ENCODE measurements at regions not wholly inside any gene's neighbourhood (a gene's known extent, or its start where the extent isn't known, plus 50 kb on each side); places are given as distances from the start of the nearest gene placed in this dataset.
"Not testable (repeated sequence)": the region's sequence is repeated elsewhere in the genome, so short reads cannot be mapped to it uniquely, and the experiment has no call there.

GRCh38 chr2:111373989-111374388 is 253.3 kb downstream of the BCL2L11 start:
- H3K9me3 Mint-ChIP-seq; H3K4me1 Mint-ChIP-seq; H3K27me3 Mint-ChIP-seq; H3K36me3 Mint-ChIP-seq (ENCODE audit: low read depth); H3K27ac Mint-ChIP-seq; H3K4me3 Mint-ChIP-seq: not testable (repeated sequence)
- peak; percentile 37 for ATAC-seq (replicated peaks)

GRCh38 chr2:111374734-111375133 is 254.0 kb downstream of the BCL2L11 start:
- not testable (repeated sequence) for H3K4me3 Mint-ChIP-seq; H3K9me3 Mint-ChIP-seq; H3K27ac Mint-ChIP-seq; H3K36me3 Mint-ChIP-seq (ENCODE audit: low read depth); H3K27me3 Mint-ChIP-seq; H3K4me1 Mint-ChIP-seq
- ATAC-seq (replicated peaks): peak; percentile 46

GRCh38 chr2:111375320-111375883 is 254.7 kb downstream of the BCL2L11 start:
- not testable (repeated sequence) for H3K4me1 Mint-ChIP-seq

GRCh38 chr2:111376272-111376970 is 255.7 kb downstream of the BCL2L11 start:
- H3K9me3 Mint-ChIP-seq; H3K27me3 Mint-ChIP-seq; H3K27ac Mint-ChIP-seq; H3K4me3 Mint-ChIP-seq; H3K36me3 Mint-ChIP-seq (ENCODE audit: low read depth); ATAC-seq (replicated peaks); H3K4me1 Mint-ChIP-seq: not testable (repeated sequence)

More at GRCh38 chr2:111375320-111375883, 254.7 kb downstream of the BCL2L11 start:
- H3K27me3 Mint-ChIP-seq; H3K9me3 Mint-ChIP-seq; ATAC-seq (replicated peaks); H3K36me3 Mint-ChIP-seq (ENCODE audit: low read depth); H3K27ac Mint-ChIP-seq; H3K4me3 Mint-ChIP-seq: not testable (repeated sequence)

- not testable (repeated sequence) for H3K36me3 Mint-ChIP-seq (ENCODE audit: low read depth); H3K27me3 Mint-ChIP-seq; H3K4me3 Mint-ChIP-seq; H3K4me1 Mint-ChIP-seq; ATAC-seq (replicated peaks); H3K27ac Mint-ChIP-seq; H3K9me3 Mint-ChIP-seq
Measured at GRCh38 chr2:111376971-111377352, 256.2 kb downstream of the BCL2L11 start.

- not testable (repeated sequence) for H3K27me3 Mint-ChIP-seq; ATAC-seq (replicated peaks); H3K9me3 Mint-ChIP-seq; H3K27ac Mint-ChIP-seq; H3K36me3 Mint-ChIP-seq (ENCODE audit: low read depth); H3K4me3 Mint-ChIP-seq; H3K4me1 Mint-ChIP-seq
Measured at GRCh38 chr2:111377386-111377959, 256.8 kb downstream of the BCL2L11 start.

GRCh38 chr2:111378348-111378747 is 257.6 kb downstream of the BCL2L11 start:
- ATAC-seq (replicated peaks): peak; percentile 36
- not testable (repeated sequence) for H3K9me3 Mint-ChIP-seq; H3K36me3 Mint-ChIP-seq (ENCODE audit: low read depth); H3K27ac Mint-ChIP-seq; H3K27me3 Mint-ChIP-seq; H3K4me3 Mint-ChIP-seq; H3K4me1 Mint-ChIP-seq

GRCh38 chr2:111380733-111381439 is 260.2 kb downstream of the BCL2L11 start:
- not testable (repeated sequence) for H3K27me3 Mint-ChIP-seq; H3K27ac Mint-ChIP-seq; H3K4me1 Mint-ChIP-seq; H3K4me3 Mint-ChIP-seq; H3K9me3 Mint-ChIP-seq; H3K36me3 Mint-ChIP-seq (ENCODE audit: low read depth)
- ATAC-seq (replicated peaks): peak; percentile 78

- not testable (repeated sequence) for H3K4me3 Mint-ChIP-seq; H3K27ac Mint-ChIP-seq; H3K36me3 Mint-ChIP-seq (ENCODE audit: low read depth); H3K27me3 Mint-ChIP-seq; H3K9me3 Mint-ChIP-seq; H3K4me1 Mint-ChIP-seq
- peak; percentile 36 for ATAC-seq (replicated peaks)
Measured at GRCh38 chr2:111381530-111382306, 261.0 kb downstream of the BCL2L11 start.

GRCh38 chr2:111382507-111382906 is 261.8 kb downstream of the BCL2L11 start:
- ATAC-seq (replicated peaks); H3K27ac Mint-ChIP-seq; H3K4me1 Mint-ChIP-seq; H3K27me3 Mint-ChIP-seq; H3K9me3 Mint-ChIP-seq; H3K36me3 Mint-ChIP-seq (ENCODE audit: low read depth); H3K4me3 Mint-ChIP-seq: not testable (repeated sequence)

- H3K27ac Mint-ChIP-seq, H3K27me3 Mint-ChIP-seq: not testable (repeated sequence)
Measured at GRCh38 chr2:111383311-111383710, 262.6 kb downstream of the BCL2L11 start.

GRCh38 chr2:111385226-111385957 is 264.7 kb downstream of the BCL2L11 start:
- H3K27ac Mint-ChIP-seq; H3K4me3 Mint-ChIP-seq; ATAC-seq (replicated peaks); H3K36me3 Mint-ChIP-seq (ENCODE audit: low read depth); H3K9me3 Mint-ChIP-seq; H3K4me1 Mint-ChIP-seq; H3K27me3 Mint-ChIP-seq: not testable (repeated sequence)

More at GRCh38 chr2:111383311-111383710, 262.6 kb downstream of the BCL2L11 start:
- not testable (repeated sequence) for H3K4me3 Mint-ChIP-seq; ATAC-seq (replicated peaks); H3K4me1 Mint-ChIP-seq; H3K9me3 Mint-ChIP-seq; H3K36me3 Mint-ChIP-seq (ENCODE audit: low read depth)

GRCh38 chr2:111390605-111391004 is 269.9 kb downstream of the BCL2L11 start:
- H3K9me3 Mint-ChIP-seq; H3K4me3 Mint-ChIP-seq; H3K27me3 Mint-ChIP-seq; H3K27ac Mint-ChIP-seq; H3K36me3 Mint-ChIP-seq (ENCODE audit: low read depth); H3K4me1 Mint-ChIP-seq; ATAC-seq (replicated peaks): not testable (repeated sequence)
